Omental fat pad (tissue), 3 donors: ENCODE measurements at regions not wholly inside any gene's neighbourhood (a gene's known extent, or its start where the extent isn't known, plus 50 kb on each side); places are given as distances from the start of the nearest gene placed in this dataset.

Source experiments
- ATAC-seq: fragments of 150-250 bp; one replicate; pipeline ENCODE4 v1.9.1; 2016; ENCODE audit warnings: mild to moderate bottlenecking, moderate library complexity; ENCODE audit not compliant: low FRiP score
- DNase-seq: peaks from one replicate; pipeline ENCODE4 v3.0.0-alpha.2; 2019; ENCODE audit warnings: low spot score
- CTCF ChIP-seq, 3 donors: fragments of 450-650 bp; IDR thresholded peaks; one replicate each; pipeline ENCODE4 v1.5.1; 2016 to 2017; ENCODE audit warnings: antibody characterized with exemption in 3 of 3, mild to moderate bottlenecking in 3 of 3, moderate library complexity in 2 of 3

DNA sequence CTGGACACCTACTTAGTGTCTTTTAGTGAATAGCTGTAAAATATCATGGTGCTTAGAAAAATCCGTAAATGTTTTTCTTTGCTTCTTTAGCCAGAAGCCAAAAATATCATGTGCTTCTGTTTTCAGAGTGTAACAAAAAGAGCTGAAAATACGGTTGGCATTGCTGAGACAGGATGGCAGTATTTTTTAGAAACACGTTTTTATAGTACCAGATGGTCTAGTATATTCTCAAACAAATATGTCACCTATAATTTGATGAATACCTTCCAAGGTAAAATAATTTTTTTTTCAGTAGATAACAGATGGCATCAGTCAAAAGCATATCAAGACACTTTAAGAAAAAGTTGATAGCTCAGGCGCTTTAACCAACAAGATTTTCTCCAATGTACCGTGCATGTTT, 326.6 kb downstream of the PHF14 start:
- TF ChIP-seq CTCF (IDR thresholded peaks at IDR 0.05), result no peak

DNA sequence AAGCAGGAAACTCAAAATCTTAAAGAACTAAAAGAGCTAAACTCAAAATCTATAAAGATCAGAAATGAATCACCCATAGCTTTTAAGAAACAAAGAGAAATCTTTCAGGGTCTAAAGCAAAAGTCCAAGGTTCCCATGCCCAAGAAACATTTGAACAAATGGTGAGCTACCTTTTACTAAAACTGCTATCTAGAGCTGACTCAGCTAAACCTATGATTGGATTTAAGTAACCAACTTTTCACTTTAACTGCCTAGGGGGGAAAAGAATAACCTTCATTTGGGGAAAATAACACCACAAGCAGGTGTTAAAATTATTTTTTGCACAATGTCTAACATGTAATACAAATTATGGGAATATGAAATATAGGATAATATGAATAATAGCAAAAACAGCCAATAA, 328.4 kb downstream of the PHF14 start:
- ATAC-seq (no peak), DNase-seq (no peak)
- no peak for TF ChIP-seq CTCF (IDR thresholded peaks at IDR 0.05)

More for the DNA sequence above, 326.6 kb downstream of the PHF14 start:
- no peak for ATAC-seq
- DNase-seq, result no peak

- ATAC-seq (no peak), DNase-seq (no peak)
- TF ChIP-seq CTCF (IDR thresholded peaks at IDR 0.05), result no peak
Observed at GRCh38 chr7:11313801-11314200, 340.1 kb downstream of the PHF14 start.

GRCh38 chr7:11315666-11316258, 342.1 kb downstream of the PHF14 start:
- no peak for ATAC-seq
- no peak for TF ChIP-seq CTCF (IDR thresholded peaks at IDR 0.05)
- no peak for DNase-seq

- no peak for TF ChIP-seq CTCF (IDR thresholded peaks at IDR 0.05)
- ATAC-seq, result no peak
- DNase-seq, result no peak
Observed at GRCh38 chr7:11317766-11318165, 344.1 kb downstream of the PHF14 start.

DNA sequence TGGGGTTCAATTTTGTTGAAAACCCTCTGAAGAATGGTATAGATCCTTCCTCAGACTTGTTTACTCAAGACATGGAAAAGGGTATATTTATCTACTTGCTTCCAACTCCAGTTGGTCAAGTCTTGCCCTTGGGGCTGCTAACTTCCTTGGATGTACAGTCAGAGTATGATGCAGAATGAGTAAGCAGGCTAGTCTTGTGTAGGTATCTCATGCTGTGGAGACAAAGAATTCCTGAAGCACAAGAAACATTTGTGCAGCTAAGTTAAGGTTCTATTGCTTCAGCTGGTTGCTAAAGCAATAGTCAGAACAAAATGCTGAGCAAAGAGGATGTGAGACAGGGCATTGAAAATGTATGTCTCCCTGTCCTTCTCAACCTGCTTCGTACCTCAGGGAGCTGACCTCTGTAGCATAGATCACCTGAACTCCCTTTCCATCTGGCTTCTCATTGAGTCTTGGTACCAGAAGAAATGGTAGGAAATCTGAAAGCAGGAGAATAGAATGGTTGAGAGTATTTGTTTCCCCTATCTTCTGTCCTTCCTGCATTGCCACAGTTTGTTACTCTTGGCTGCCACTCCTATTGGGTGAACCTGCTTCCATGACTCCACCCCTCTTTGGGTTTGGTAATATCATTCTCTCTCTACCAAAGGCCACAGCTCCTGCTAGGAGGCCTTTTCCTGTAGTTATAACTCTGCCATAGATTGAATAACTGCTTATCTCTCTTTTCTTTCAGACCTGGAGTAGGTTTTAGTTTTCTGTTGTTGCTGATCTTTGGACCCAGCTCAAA, 346.0 kb downstream of the PHF14 start:
- no peak for DNase-seq
- no peak for ATAC-seq
- TF ChIP-seq CTCF (IDR thresholded peaks at IDR 0.05), result no peak
